ENCODE measurements at regions not wholly inside any gene's neighbourhood (a gene's known extent, or its start where the extent isn't known, plus 50 kb on each side); places are given as distances from the start of the nearest gene placed in this dataset.

GRCh38 chr2:41206004-41206403, 754.1 kb upstream of the SLC8A1 start:
- TF ChIP-seq POLR2A (IDR thresholded peaks at IDR 0.05) = no peak
- TF ChIP-seq, protein P1, sequence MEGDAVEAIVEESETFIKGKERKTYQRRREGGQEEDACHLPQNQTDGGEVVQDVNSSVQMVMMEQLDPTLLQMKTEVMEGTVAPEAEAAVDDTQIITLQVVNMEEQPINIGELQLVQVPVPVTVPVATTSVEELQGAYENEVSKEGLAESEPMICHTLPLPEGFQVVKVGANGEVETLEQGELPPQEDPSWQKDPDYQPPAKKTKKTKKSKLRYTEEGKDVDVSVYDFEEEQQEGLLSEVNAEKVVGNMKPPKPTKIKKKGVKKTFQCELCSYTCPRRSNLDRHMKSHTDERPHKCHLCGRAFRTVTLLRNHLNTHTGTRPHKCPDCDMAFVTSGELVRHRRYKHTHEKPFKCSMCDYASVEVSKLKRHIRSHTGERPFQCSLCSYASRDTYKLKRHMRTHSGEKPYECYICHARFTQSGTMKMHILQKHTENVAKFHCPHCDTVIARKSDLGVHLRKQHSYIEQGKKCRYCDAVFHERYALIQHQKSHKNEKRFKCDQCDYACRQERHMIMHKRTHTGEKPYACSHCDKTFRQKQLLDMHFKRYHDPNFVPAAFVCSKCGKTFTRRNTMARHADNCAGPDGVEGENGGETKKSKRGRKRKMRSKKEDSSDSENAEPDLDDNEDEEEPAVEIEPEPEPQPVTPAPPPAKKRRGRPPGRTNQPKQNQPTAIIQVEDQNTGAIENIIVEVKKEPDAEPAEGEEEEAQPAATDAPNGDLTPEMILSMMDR (IDR thresholded peaks at IDR 0.05) = no peak
